Calu3 (cell line): ENCODE measurements at regions not wholly inside any gene's neighbourhood (a gene's known extent, or its start where the extent isn't known, plus 50 kb on each side); places are given as distances from the start of the nearest gene placed in this dataset.
"Not testable (repeated sequence)": the region's sequence is repeated elsewhere in the genome, so short reads cannot be mapped to it uniquely, and the experiment has no call there.

Experiments
- BruUV-seq: library from RNA; stranded (reverse); fragments of 400-500 nt; replicated peaks from 2 replicates; lab custom pipeline; 2021; lab: Mats Ljungman, UMichigan
- CTCF ChIA-PET: fragments of 300-600 bp; sonication (Branson Sonifier 250); formaldehyde crosslinking; loops from one replicate; lab custom pipeline; 2022; ENCODE audit warnings: antibody characterized with exemption; lab: Charles Lee
- DNase-seq: peaks from one replicate; pipeline ENCODE4 v3.0.0; 2022
- H3K27ac Mint-ChIP-seq: one replicate; pipeline ENCODE4 v1.8.0; 2022; ENCODE audit warnings: mixed read lengths; ENCODE audit not compliant: unreplicated experiment
- H3K27me3 Mint-ChIP-seq: one replicate; pipeline ENCODE4 v1.8.0; 2022; ENCODE audit warnings: mixed read lengths; ENCODE audit not compliant: unreplicated experiment
- H3K36me3 Mint-ChIP-seq: one replicate; pipeline ENCODE4 v1.8.0; 2022; ENCODE audit warnings: mild to moderate bottlenecking, moderate library complexity, mixed read lengths; ENCODE audit not compliant: insufficient read depth, unreplicated experiment
- H3K4me1 Mint-ChIP-seq: one replicate; pipeline ENCODE4 v1.8.0; 2022; ENCODE audit warnings: mild to moderate bottlenecking, low read depth, mixed read lengths; ENCODE audit not compliant: unreplicated experiment
- H3K4me3 Mint-ChIP-seq: one replicate; pipeline ENCODE4 v1.8.0; 2022; ENCODE audit warnings: mild to moderate bottlenecking, low read depth, moderate library complexity, mixed read lengths; ENCODE audit not compliant: unreplicated experiment
- H3K9me3 Mint-ChIP-seq: one replicate; pipeline ENCODE4 v1.8.0; 2022; ENCODE audit warnings: low read depth, mixed read lengths; ENCODE audit not compliant: unreplicated experiment
- CTCF ChIP-seq: fragments of 200-600 bp; IDR thresholded peaks from one replicate; pipeline ENCODE4 v1.8.0; 2022; ENCODE audit warnings: antibody characterized with exemption; ENCODE audit not compliant: unreplicated experiment
- intact Hi-C: fragments of 100-400 bp; cut with micrococcal nuclease; formaldehyde crosslinking; loops from one replicate; pipeline ENCODE4 v1.10.0; 2022; ENCODE audit not compliant: unreplicated experiment

GRCh38 chr6:4662886-4663285 is 113.3 kb upstream of the CDYL start:
- BruUV-seq, result no TSS peak
- Mint-ChIP-seq H3K27me3 (peaks cover 20% of the 10 kb centered on the region), H3K27ac (no peak overlapping the region), H3K4me1 (no peaks in the 10 kb centered on the region), H3K4me3 (no peak overlapping the region), H3K9me3 (no peaks in the 10 kb centered on the region), H3K36me3 (no peaks in the 10 kb centered on the region)
- CTCF ChIA-PET, result no interaction called here
- intact Hi-C loops, result no loop called here
- DNase-seq, result no peak
- no peak for TF ChIP-seq CTCF

DNA sequence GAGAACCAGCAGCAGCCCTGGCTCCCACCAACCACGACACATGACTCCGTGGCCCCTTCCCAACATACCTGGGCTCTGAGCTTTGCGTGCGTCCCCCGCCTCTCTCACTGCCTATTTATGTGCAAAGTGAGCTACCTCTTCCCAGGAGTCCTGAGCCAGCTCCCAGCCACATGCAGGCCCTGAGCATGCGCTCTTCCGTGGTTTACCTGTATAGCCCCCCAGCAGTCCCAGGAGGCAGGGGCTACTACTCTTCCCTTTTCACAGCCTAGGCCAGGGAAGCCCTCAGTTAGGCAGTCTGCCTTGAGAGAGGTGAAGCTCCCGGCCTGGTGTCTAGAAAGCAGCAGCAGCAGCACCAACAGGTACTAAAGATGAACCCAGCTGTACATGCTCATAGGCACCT is 114.8 kb upstream of the CDYL start:
- no peak overlapping the region for H3K4me3 Mint-ChIP-seq
- no TSS peak for BruUV-seq
- CTCF ChIA-PET, result interaction anchor here (0.6 kb wide), 2 partner anchors 115 to 236 kb away, joined by 3 read pairs; no protein-coding TSS in a partner anchor

DNA sequence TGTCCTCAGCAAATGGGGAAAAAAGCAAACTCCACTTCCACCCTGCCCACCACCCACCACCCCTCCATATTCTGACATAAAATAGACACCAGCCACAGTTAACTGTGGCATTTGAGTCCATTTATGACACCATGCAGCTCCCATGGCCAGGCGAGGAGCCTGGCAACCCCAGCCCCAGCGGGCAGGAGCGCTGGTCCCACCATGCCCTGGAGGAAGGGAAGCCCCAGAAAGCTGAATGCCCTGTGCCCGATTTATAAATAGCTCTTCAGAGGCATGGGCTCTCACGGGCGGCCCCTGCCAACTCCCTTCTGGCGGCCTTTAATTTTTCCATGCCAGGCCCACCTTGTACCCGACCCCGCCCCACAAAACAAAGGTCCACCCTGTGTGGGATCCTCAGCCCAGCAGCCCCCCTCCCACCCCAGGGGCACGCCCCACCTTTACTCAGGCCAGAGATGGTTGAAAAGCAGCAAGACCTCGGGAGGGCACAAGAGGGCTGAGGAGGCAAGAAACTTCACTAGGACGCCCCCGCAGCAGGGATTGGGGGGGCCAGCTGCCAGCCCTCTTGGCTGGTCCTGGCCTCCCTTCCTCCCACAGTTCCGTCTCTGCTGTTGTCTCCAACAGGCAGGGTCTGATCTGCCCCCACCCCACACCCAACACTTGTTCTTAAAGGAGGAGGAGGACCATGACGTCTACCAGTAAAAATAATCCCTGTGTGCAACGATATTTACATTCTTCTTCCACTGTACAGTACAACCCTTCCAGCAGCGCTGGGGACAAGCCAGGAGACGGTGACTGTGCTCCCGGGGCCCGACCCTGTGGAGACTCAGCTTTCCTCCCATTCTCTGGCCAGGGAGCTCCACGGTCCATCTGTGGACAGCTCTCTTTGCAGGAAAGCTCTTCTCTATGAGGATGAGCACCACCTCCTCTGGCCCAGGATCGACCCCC is 115.6 kb upstream of the CDYL start:
- H3K27me3 Mint-ChIP-seq, result peaks cover 12% of the 10 kb centered on the region
- H3K4me3 Mint-ChIP-seq, result no peak overlapping the region
- H3K27ac Mint-ChIP-seq, result no peak overlapping the region

More for the DNA sequence above, 114.8 kb upstream of the CDYL start:
- Mint-ChIP-seq H3K4me1 (no peaks in the 10 kb centered on the region), H3K27ac (no peak overlapping the region), H3K36me3 (no peaks in the 10 kb centered on the region), H3K27me3 (peaks cover 20% of the 10 kb centered on the region), H3K9me3 (no peaks in the 10 kb centered on the region)
- DNase-seq, result no peak
- TF ChIP-seq CTCF, result no peak
- intact Hi-C loops, result no loop called here

DNA sequence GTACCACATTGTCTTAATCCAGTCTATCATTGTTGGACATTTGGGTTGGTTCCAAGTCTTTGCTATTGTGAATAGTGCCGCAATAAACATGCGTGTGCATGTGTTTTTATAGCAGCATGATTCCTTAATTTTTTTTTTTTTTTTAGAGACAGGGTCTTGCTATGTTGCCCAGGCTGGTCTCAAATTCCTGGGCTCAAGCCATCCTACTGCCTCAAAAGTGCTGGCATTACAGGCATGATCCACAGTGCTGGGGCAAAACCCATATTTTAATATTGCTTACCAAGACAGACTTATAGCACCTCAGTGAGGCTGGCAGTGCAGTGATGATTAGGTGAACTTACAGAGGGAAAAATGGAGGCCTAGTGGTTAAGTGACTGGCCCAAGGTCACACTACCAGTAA is 116.5 kb upstream of the CDYL start:
- intact Hi-C loops, H3K4me3 Mint-ChIP-seq, H3K36me3 Mint-ChIP-seq, H3K4me1 Mint-ChIP-seq, H3K27me3 Mint-ChIP-seq, DNase-seq, H3K27ac Mint-ChIP-seq, H3K9me3 Mint-ChIP-seq, CTCF ChIA-PET, BruUV-seq: not testable (repeated sequence)

More for the DNA sequence above, 115.6 kb upstream of the CDYL start:
- no TSS peak for BruUV-seq
- Mint-ChIP-seq H3K36me3 (no peaks in the 10 kb centered on the region), H3K9me3 (no peaks in the 10 kb centered on the region), H3K4me1 (no peaks in the 10 kb centered on the region)
- TF ChIP-seq CTCF, result no peak
- CTCF ChIA-PET, result interaction anchor here (0.6 kb wide), 1 partner anchor 116 kb away, joined by 3 read pairs; no protein-coding TSS in a partner anchor
- DNase-seq, result no peak
- intact Hi-C loops, result no loop called here

DNA sequence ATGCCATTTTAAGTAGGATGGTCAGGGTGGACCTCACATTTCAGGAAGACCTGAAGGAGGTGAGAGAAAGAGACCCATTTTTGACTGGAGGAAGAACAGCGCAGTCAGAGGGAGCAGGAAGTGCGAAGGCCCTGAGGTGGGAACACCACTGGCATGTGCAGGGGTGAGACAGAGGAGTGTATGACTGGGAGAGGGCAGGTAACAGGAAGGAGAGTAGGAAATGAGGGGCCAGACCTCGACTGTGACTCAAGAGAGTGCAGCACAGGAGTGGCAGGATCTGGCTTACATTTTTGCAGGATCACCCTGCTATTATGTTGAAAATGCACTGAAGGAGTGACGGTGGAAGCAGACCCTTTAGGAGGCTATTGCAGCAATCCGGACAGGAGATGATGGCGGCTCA is 117.7 kb upstream of the CDYL start:
- BruUV-seq, result no TSS peak
- CTCF ChIA-PET, result no interaction called here
- H3K4me1 Mint-ChIP-seq, result no peaks in the 10 kb centered on the region
- H3K27me3 Mint-ChIP-seq, result no peaks in the 10 kb centered on the region
- TF ChIP-seq CTCF, result no peak
- H3K27ac Mint-ChIP-seq, result no peak overlapping the region
- intact Hi-C loops, result no loop called here
- no peaks in the 10 kb centered on the region for H3K36me3 Mint-ChIP-seq
- H3K4me3 Mint-ChIP-seq, result no peak overlapping the region
- no peak for DNase-seq
- no peaks in the 10 kb centered on the region for H3K9me3 Mint-ChIP-seq
